Endothelial cell of umbilical vein (primary cell): ENCODE measurements at regions not wholly inside any gene's neighbourhood (a gene's known extent, or its start where the extent isn't known, plus 50 kb on each side); places are given as distances from the start of the nearest gene placed in this dataset.

Experiments used
- EZH2 ChIP-seq: IDR thresholded peaks from 2 replicates; pipeline ENCODE4 v1.6.1; 2012; ENCODE audit warnings: borderline replicate concordance, low read depth, mild to moderate bottlenecking, moderate library complexity, low read length, inconsistent platforms; ENCODE audit not compliant: severe bottlenecking
- POLR2AphosphoS5 ChIP-seq: IDR thresholded peaks from 2 replicates; pipeline ENCODE4 v1.6.1; 2012; ENCODE audit warnings: low read depth, mild to moderate bottlenecking, control low read depth, low read length, moderate library complexity; ENCODE audit not compliant: insufficient read depth
- TF ChIP-seq, protein P1 (sequence below), 2 donors: IDR thresholded peaks; 1 replicate in 1 of 2; 2 replicates in 1 of 2; pipeline ENCODE4 v1.5.1; 2011; ENCODE audit warnings: low read length in 2 of 2, mild to moderate bottlenecking in 2 of 2, moderate library complexity in 2 of 2, control low read depth in 1 of 2, inconsistent platforms in 1 of 2, low read depth in 1 of 2; ENCODE audit not compliant: insufficient read depth in 1 of 2; ENCODE audit errors: extremely low read depth in 1 of 2

DNA sequence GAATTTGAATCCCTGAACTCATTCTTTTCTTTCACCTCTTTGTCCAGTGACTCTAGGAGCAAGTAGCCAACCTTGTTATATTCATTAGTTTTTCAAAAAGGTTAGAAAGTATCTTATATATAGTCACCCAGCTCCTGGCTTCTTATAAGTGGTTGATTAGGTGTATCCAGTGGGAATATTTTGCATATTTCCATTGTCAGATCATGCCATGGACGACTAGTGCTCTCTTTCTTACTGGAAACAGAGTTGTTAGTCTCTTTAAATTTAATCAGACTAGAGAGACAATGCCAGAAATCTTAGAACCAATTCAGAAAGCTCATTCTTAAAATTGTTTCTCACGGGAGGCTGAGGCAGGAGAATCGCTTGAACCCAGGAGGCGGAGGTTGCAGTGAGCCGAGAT lies 73.4 kb downstream of the CHRD start:
- TF ChIP-seq, protein P1, sequence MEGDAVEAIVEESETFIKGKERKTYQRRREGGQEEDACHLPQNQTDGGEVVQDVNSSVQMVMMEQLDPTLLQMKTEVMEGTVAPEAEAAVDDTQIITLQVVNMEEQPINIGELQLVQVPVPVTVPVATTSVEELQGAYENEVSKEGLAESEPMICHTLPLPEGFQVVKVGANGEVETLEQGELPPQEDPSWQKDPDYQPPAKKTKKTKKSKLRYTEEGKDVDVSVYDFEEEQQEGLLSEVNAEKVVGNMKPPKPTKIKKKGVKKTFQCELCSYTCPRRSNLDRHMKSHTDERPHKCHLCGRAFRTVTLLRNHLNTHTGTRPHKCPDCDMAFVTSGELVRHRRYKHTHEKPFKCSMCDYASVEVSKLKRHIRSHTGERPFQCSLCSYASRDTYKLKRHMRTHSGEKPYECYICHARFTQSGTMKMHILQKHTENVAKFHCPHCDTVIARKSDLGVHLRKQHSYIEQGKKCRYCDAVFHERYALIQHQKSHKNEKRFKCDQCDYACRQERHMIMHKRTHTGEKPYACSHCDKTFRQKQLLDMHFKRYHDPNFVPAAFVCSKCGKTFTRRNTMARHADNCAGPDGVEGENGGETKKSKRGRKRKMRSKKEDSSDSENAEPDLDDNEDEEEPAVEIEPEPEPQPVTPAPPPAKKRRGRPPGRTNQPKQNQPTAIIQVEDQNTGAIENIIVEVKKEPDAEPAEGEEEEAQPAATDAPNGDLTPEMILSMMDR (IDR thresholded peaks at IDR 0.05; ENCODE audit: extremely low read depth in 1 of 2, insufficient read depth in 1 of 2, low read depth in 1 of 2, low read length in 2 of 2), result no peak
- TF ChIP-seq EZH2 (no peak), POLR2AphosphoS5 (no peak)
